Activated CD4-positive, alpha-beta T cell treated with anti-CD3 and anti-CD28 coated beads, Interleukin-2, Interleukin-6, amounts not matched to agents 100 ng/mL and 50 ng/mL, durations not matched to agents 16 hours and 8 hours (primary cell): ENCODE measurements at regions not wholly inside any gene's neighbourhood (a gene's known extent, or its start where the extent isn't known, plus 50 kb on each side); places are given as distances from the start of the nearest gene placed in this dataset.

Experiments
- DNase-seq: peaks from one replicate; pipeline ENCODE4 v3.0.0-alpha.2; 2020

GRCh38 chr2:71919708-71920107 lies 228.0 kb downstream of the CYP26B1 start:
- DNase-seq: no peak

GRCh38 chr2:71910277-71910676 lies 237.4 kb downstream of the CYP26B1 start:
- DNase-seq: no peak

GRCh38 chr2:71908798-71909197 lies 238.9 kb downstream of the CYP26B1 start:
- DNase-seq: no peak

GRCh38 chr2:71907503-71907902 lies 240.2 kb downstream of the CYP26B1 start:
- no peak for DNase-seq

- no peak for DNase-seq
These were observed 241.2 kb downstream of the CYP26B1 start for GRCh38 chr2:71906357-71906973.

DNA sequence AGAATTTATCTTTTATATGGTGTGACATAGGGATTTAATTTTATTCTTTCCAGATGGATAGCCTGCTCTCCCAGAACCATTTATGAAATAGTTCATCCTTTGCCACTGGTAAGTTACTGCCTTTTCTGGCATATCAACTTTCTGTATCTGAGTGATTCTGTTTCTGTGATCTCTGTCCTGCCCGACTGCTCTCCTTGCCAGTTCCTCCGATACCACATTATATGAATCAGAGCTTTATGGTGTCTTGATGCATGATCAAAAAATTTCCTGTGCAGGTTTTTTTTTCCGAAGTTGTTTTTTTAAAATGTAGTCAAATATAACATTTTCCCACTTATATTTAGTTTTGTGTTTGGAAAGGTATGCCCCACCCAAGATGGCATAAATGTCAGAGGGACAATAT lies 242.5 kb downstream of the CYP26B1 start:
- DNase-seq: no peak

GRCh38 chr2:71903841-71904240 lies 243.8 kb downstream of the CYP26B1 start:
- DNase-seq: no peak

DNA sequence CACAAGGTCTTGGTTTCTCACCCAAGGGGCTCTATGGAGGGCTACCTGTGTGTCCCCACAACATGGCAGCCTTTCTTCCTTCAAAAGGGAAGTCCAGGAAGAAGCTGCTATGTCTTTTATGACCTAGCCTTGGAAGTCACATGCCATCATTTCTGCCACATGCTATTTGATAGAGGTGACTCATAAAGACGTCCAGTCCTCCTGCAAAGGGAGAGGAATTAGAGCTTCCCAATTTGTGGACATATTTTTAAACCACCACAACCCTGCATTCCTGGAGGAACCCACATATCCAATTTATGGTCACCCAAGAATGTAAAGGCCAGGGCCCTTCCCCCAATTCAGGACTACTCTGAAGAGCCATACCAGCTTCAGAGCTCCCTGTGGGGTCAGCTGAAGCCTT lies 246.2 kb downstream of the CYP26B1 start:
- DNase-seq: no peak

- DNase-seq: no peak
These were observed 248.6 kb downstream of the CYP26B1 start for GRCh38 chr2:71898851-71899681.

GRCh38 chr2:71898375-71898774 lies 249.3 kb downstream of the CYP26B1 start:
- DNase-seq: no peak

GRCh38 chr2:71897836-71898235 lies 249.8 kb downstream of the CYP26B1 start:
- no peak for DNase-seq

DNA sequence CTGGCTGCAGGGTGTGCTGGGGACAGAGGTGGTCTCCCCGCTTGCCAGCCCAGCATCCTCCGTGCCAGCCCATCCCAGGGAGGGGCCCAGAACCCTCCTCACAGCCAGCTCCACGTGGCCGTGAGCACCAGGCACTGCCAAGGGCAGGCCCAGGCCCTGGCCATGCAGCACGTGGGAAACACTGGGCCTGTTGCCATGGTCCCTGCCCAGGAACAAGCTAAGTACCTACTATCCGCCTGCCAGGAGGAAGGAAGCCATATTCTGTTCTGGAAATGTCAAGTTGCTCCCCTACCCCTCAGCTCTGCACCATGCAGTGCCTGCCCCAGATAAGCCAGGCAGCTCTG lies 250.6 kb downstream of the CYP26B1 start:
- DNase-seq: no peak

GRCh38 chr2:71896385-71897136 lies 251.1 kb downstream of the CYP26B1 start:
- no peak for DNase-seq

DNA sequence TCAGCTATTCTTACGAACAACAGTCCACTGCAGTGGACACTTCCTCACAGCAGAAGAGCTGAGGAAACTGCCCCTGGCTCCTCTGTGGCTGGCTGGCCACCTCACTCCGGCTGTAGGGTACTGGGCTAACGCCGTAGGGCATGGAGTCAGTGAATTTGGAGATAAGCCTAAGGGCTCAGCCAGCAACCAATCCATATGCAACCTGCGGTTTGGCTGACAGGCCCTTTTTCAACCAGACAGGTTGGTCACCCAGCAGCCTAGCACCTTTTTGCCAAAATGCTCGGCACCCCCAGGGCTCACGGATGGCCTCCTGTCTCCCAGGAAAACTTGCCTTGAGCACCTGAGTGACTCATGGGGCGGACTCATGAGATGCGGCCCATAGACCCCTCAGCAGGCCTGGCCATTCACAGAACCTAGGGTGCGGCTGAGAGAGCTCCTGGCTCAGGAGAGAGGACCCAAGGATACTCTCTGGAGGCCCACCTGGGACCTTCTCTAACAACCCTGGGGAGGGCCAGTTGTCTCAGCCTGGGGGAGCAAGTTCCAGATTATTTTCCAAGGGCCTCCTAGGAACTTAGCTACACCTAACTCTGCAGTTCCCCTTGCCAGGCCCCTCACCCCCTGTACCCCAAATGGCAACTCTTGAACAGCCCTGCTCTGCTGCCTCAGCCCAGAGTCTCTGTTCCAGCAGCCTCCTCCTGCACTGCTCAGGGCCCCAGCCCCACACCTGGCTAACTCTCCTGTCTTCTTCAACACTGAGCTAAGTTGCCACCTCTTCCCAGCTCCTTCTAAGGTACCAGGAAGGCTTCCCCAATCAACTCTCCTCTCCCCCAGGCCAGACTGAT lies 252.1 kb downstream of the CYP26B1 start:
- no peak for DNase-seq

DNA sequence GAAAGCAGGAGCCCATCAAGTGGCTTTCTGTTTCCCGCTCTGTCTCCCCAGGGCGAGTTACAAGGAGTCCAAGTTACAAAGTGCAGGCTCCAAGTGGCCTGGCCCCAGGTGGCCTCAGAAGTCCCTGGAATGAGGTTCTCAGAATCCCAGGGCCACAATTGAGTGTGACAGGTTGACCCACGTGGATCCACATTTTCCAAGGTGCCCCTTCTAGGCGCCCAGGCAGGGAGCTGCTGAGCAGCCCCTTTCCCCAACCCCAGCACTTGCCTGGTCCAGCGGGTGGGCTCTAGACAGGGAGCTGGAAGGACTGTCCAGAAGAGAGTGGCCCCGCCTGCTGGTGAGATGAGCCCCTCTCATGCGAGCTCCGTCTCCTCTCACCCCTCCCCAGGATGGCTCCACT lies 253.4 kb downstream of the CYP26B1 start:
- no peak for DNase-seq

GRCh38 chr2:71893646-71894045 lies 254.0 kb downstream of the CYP26B1 start:
- no peak for DNase-seq

- no peak for DNase-seq
These were observed 254.8 kb downstream of the CYP26B1 start for GRCh38 chr2:71892896-71893295.

GRCh38 chr2:71892423-71892730 lies 255.3 kb downstream of the CYP26B1 start:
- no peak for DNase-seq

GRCh38 chr2:71891719-71892422 lies 255.8 kb downstream of the CYP26B1 start:
- no peak for DNase-seq

DNA sequence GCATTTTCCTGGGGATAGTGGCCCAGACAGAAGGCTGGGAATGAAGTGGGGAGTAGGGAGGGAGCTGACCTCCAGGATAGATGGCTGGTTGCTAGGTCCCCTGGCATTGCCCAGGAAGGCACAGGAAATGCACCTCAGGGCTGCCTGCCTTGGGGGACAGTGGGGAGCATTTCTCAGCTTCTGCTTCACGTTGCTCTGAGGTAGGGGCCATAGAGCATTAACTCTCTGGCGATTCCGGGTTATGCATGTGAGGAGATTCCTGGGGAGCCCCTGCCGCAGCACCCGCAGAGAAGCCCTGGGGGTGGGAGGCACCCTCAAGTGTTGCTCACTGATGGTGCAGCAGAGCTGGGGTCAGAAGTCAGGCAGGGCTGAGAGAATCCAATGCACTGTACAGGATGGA lies 256.5 kb downstream of the CYP26B1 start:
- no peak for DNase-seq

DNA sequence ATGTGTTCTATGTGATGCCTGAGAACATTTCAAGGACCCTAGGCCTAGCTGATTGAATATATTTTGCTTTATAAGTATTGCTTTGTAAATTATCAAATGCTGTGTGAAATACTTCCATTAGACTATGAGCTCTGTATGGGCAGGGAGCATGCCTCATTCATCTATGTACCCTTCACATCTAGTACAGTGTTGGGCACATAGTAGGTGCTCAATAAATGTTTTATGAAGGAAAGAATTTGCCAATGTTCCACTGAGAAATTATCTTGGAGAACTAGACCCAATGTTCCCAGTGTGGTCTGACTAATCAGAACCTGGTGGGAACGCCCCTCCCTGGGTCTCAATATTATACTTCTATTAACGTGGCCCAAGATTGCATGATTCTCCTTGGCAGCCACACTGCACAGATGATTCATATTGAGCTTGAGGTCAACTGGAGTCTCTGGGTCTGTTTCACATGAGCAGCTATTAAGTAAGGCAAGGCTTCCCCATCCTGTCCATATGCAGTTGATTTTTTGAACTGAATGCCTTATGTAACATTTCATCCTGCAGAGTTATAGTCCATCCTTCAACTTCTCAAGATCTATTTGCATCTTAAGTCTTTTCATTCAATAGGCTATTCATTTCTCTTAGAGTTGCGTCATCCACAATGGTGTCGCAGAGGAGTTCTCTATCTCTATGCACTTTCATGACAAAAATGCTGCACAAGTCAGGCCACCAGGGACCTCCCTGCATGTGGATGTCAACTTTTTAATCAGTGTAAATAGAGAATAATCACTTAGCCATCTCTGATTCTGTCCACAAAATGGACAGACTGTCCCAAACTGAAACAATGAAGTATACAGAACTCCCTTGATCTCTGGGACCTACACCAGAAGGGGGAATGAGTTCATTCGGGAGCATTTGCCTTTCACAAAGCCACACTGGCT lies 257.6 kb downstream of the CYP26B1 start:
- DNase-seq: no peak
